OCI-LY3 (cell line): ENCODE measurements at regions not wholly inside any gene's neighbourhood (a gene's known extent, or its start where the extent isn't known, plus 50 kb on each side); places are given as distances from the start of the nearest gene placed in this dataset.

Source experiments
- EZH2phosphoT487 ChIP-seq: fragments of 200-600 bp; shearing (Covaris generic); IDR thresholded peaks from 2 replicates; pipeline ENCODE4 v1.6.1; 2018; ENCODE audit warnings: antibody characterized with exemption, mixed run types, low read depth
- TF ChIP-seq, protein P1 (sequence below): fragments of 200-600, 300-600 bp; sonication (generic); IDR thresholded peaks from 2 replicates; pipeline ENCODE4 v1.5.1; 2014; ENCODE audit warnings: antibody characterized with exemption, low read length, low read depth

DNA sequence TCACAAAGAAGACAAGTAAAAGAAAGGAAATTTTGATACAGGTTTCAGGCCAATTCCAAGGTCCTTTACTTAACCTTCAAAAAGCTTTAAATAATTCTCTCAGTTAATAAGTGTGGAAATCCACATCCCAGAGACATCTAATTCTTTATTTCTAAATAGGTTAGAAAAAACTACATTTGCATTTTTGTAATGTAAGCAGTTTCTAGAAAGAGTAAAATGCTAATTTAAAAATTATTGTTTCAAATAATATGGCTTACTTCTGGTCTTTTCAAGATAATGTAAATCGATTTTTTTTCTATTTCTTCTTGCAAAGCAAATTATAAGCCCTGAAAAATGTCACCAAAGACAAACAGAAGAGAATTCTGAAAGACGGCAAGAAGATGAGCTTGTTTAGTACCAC, 180.4 kb upstream of the HHIP start:
- TF ChIP-seq, protein P1, sequence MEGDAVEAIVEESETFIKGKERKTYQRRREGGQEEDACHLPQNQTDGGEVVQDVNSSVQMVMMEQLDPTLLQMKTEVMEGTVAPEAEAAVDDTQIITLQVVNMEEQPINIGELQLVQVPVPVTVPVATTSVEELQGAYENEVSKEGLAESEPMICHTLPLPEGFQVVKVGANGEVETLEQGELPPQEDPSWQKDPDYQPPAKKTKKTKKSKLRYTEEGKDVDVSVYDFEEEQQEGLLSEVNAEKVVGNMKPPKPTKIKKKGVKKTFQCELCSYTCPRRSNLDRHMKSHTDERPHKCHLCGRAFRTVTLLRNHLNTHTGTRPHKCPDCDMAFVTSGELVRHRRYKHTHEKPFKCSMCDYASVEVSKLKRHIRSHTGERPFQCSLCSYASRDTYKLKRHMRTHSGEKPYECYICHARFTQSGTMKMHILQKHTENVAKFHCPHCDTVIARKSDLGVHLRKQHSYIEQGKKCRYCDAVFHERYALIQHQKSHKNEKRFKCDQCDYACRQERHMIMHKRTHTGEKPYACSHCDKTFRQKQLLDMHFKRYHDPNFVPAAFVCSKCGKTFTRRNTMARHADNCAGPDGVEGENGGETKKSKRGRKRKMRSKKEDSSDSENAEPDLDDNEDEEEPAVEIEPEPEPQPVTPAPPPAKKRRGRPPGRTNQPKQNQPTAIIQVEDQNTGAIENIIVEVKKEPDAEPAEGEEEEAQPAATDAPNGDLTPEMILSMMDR, result no peak
- TF ChIP-seq EZH2phosphoT487, result no peak
